ENCODE measurements at regions not wholly inside any gene's neighbourhood (a gene's known extent, or its start where the extent isn't known, plus 50 kb on each side); places are given as distances from the start of the nearest gene placed in this dataset.

DNA sequence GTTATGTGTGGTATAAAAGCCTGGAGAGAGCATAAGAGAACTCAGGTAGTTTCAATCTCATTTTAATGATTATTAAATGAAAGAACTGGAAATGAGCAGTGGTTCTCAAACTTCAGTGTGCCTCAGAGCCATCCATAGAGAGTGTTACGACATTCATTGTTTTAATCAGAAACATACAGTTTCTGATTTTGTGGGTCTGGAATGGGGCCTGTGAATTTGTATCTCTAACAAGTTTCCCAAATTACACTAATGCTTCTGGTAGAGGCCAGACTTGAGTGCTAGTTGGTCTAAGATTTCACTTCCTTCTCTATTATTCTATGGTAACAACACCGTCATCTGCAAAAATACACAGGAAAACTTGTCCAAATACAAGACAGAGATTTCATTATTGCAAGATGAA is 292.0 kb upstream of the NECTIN3 start:
- Histone ChIP-seq H3K4me1 (no peaks in the 10 kb centered on the region), H3K27ac (no peak overlapping the region), H3K27me3 (no peaks in the 10 kb centered on the region), H3K9me3 (no peaks in the 10 kb centered on the region), H3K4me3 (no peak overlapping the region), H3K36me3 (no peaks in the 10 kb centered on the region)
- TF ChIP-seq, protein P1, sequence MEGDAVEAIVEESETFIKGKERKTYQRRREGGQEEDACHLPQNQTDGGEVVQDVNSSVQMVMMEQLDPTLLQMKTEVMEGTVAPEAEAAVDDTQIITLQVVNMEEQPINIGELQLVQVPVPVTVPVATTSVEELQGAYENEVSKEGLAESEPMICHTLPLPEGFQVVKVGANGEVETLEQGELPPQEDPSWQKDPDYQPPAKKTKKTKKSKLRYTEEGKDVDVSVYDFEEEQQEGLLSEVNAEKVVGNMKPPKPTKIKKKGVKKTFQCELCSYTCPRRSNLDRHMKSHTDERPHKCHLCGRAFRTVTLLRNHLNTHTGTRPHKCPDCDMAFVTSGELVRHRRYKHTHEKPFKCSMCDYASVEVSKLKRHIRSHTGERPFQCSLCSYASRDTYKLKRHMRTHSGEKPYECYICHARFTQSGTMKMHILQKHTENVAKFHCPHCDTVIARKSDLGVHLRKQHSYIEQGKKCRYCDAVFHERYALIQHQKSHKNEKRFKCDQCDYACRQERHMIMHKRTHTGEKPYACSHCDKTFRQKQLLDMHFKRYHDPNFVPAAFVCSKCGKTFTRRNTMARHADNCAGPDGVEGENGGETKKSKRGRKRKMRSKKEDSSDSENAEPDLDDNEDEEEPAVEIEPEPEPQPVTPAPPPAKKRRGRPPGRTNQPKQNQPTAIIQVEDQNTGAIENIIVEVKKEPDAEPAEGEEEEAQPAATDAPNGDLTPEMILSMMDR (IDR thresholded peaks at IDR 0.05) = no peak
- no peak for DNase-seq (ENCODE audit: low spot score)

DNA sequence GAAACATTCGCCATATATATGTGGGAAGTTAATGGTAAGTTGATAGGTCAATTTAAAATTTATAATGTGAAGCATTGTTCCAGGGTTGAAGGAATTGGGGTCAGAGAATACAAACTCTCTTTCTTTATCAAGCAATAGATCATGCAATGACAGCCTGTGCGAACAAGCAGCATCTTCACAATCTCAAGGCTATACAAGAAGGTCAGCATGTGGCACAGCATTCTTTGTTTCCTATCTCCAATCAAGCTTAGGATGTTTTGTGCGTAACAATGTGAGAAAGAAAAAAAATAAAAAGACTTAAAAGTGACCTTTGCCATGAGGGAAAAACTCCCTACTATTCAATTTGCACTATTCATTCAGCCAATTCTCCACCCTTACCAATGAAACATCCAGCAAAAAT is 288.1 kb upstream of the NECTIN3 start:
- TF ChIP-seq, protein P1 (IDR thresholded peaks at IDR 0.05) = no peak
- H3K27ac ChIP-seq = no peak overlapping the region

DNA sequence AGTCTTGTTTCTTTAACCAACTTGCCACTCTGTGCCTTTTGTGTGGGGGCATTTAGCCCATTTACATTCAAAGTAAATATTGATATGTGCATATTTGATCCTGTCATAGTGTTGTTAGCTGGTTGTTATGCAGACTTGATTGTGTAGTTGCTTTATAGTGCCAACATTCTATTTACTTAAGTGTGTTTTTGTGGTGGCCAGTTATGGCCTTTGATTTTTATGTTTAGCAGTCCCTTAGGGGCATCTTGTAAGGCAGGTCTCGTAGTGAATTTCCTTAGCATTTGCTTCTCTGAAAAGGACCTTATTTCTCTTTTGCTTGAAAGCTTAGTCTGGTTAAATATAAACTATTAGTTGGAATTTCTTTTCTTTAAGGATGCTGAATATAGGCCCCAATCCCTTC is 282.8 kb upstream of the NECTIN3 start:
- Histone ChIP-seq H3K4me3 (no peak overlapping the region), H3K27me3 (no peaks in the 10 kb centered on the region), H3K36me3 (no peaks in the 10 kb centered on the region), H3K4me1 (no peaks in the 10 kb centered on the region), H3K9me3 (peaks cover 0 to 3% of the 10 kb centered on the region in 2 donors), H3K27ac (no peak overlapping the region)
- no peak for DNase-seq (ENCODE audit: low spot score)
- TF ChIP-seq, protein P1 (IDR thresholded peaks at IDR 0.05) = no peak

More for the DNA sequence above, 288.1 kb upstream of the NECTIN3 start:
- no peaks in the 10 kb centered on the region for H3K36me3 ChIP-seq
- H3K9me3 ChIP-seq = peaks cover 0 to 3% of the 10 kb centered on the region in 2 donors
- no peak overlapping the region for H3K4me3 ChIP-seq
- H3K4me1 ChIP-seq = no peaks in the 10 kb centered on the region
- no peak for DNase-seq (ENCODE audit: low spot score)
- no peaks in the 10 kb centered on the region for H3K27me3 ChIP-seq

DNA sequence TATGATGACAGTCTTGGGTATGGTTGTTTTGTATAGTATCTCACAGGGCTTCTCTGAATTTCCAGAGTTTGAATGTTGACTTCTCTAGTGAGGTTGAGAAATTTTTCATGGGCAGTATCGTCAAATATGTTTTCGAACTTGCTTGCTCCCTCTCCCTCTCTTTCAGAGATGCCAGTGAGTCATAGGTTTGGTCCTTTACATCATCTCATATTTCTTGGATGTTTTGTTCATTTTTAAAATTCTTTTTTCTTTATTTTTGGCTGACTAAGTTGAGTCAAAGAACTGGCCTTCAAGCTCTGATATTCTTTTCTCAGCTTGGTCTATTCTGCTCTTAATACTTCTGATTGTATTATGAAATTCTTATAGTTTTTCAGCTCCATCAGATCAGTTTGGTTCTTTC is 282.3 kb upstream of the NECTIN3 start:
- peaks cover 0 to 3% of the 10 kb centered on the region in 2 donors for H3K9me3 ChIP-seq
- no peaks in the 10 kb centered on the region for H3K27me3 ChIP-seq
- no peak for DNase-seq (ENCODE audit: low spot score)
- H3K27ac ChIP-seq = no peak overlapping the region
- no peaks in the 10 kb centered on the region for H3K36me3 ChIP-seq
- H3K4me1 ChIP-seq = no peaks in the 10 kb centered on the region
- TF ChIP-seq, protein P1 (IDR thresholded peaks at IDR 0.05) = no peak
- H3K4me3 ChIP-seq = no peak overlapping the region

DNA sequence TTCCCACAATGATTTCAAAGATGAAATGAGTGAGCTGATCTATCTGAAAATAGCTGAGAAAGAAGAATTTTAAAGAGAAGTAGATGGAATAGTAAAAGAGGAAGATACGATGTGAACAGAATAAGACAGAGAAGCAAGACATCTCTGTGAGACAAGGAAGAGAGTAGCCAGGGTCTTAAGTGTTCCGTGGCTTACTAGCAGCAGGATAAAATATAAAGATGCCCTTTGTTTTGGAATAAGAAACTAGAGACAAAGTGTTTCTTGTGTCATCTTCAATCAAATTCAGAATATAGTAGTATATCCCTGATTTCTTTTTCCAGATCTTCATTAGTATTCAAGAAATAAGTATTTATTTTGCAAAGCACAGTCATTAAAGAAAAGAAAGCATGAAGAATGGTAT is 281.0 kb upstream of the NECTIN3 start:
- TF ChIP-seq, protein P1 (IDR thresholded peaks at IDR 0.05) = no peak
- no peaks in the 10 kb centered on the region for H3K36me3 ChIP-seq
- H3K4me3 ChIP-seq = no peak overlapping the region
- no peak overlapping the region for H3K27ac ChIP-seq
- DNase-seq (ENCODE audit: low spot score) = no peak
- H3K4me1 ChIP-seq = no peaks in the 10 kb centered on the region
- H3K27me3 ChIP-seq = no peaks in the 10 kb centered on the region
- peaks cover 0 to 3% of the 10 kb centered on the region in 2 donors for H3K9me3 ChIP-seq

DNA sequence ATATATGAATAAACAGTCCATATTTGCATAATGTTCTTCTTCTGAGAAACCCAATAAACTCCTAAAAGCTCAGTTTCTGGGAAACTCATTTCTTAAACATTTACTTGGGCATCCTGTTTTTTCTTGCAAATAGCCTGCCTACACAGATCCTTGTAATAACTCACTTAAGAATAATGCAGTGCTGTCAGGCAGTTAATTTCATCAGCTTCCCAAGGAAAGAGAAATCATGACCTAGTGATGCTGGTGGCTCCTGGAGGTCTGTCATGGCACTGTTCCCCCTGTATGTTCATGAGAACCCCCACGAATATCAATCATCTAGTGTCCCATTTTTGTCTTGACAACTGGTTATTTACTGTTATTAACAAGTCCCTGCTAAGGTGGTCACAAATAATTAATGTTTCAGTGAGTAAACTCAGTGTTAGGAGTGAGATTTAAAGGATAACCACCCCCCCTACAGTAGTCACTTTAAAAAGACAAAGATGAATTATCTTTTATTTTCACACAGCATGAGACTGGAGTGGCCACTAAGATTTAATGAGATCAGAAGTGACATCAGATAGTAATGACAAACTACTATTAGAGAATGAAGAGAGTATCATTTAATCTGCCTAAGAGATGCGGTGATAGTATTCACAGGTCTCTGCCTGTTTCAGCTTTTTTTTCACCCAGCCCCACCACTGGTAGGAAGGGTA is 279.5 kb upstream of the NECTIN3 start:
- no peaks in the 10 kb centered on the region for H3K4me1 ChIP-seq
- TF ChIP-seq, protein P1 (IDR thresholded peaks at IDR 0.05) = no peak

More for the DNA sequence above, 279.5 kb upstream of the NECTIN3 start:
- Histone ChIP-seq H3K27me3 (no peaks in the 10 kb centered on the region), H3K27ac (no peak overlapping the region), H3K4me3 (no peak overlapping the region), H3K9me3 (no peaks in the 10 kb centered on the region), H3K36me3 (no peaks in the 10 kb centered on the region)
- DNase-seq (ENCODE audit: low spot score) = no peak

All from right atrium auricular region (tissue), 2 donors.